Heart right ventricle (tissue), 16 donors: ENCODE measurements at regions not wholly inside any gene's neighbourhood (a gene's known extent, or its start where the extent isn't known, plus 50 kb on each side); places are given as distances from the start of the nearest gene placed in this dataset.
A peak's percentile ranks its signal among the peaks of the same experiment; 100 is the strongest.

ENCODE experiments used
- ATAC-seq, 8 donors: fragments of 200-7000 bp; cut with Tn5 transposase; one replicate each; pipeline ENCODE4 v1.9.1; 2020; ENCODE audit warnings: mild to moderate bottlenecking in 8 of 8, moderate library complexity in 8 of 8, moderate number of reproducible peaks in 1 of 8
- DNase-seq, 2 donors: peaks; one replicate each; pipeline ENCODE4 v3.0.0-alpha.2; 2020
- H3K27ac ChIP-seq, 10 donors: fragments of 200-600 bp; sonication (generic) in 2 of 10; one replicate each; pipeline versions ENCODE4 v1.5.0 to v1.8.0; 2020 to 2022; ENCODE audit warnings: mild to moderate bottlenecking in 3 of 10
- H3K27me3 ChIP-seq, 7 donors: fragments of 200-600 bp; one replicate each; pipeline ENCODE4 v1.8.0; 2021 to 2022; ENCODE audit warnings: mild to moderate bottlenecking in 2 of 7
- H3K36me3 ChIP-seq, 9 donors: fragments of 200-600 bp; sonication (generic) in 1 of 9; one replicate each; pipeline versions ENCODE4 v1.5.0 to v1.8.0; 2020 to 2022; ENCODE audit warnings: mild to moderate bottlenecking in 2 of 9
- H3K4me1 ChIP-seq, 9 donors: fragments of 200-600 bp; sonication (generic) in 1 of 9; one replicate each; pipeline versions ENCODE4 v1.5.0 to v1.8.0; 2020 to 2022; ENCODE audit warnings: mild to moderate bottlenecking in 4 of 9
- H3K4me3 ChIP-seq, 10 donors: fragments of 200-600 bp; sonication (generic) in 2 of 10; one replicate each; pipeline versions ENCODE4 v1.5.0 to v1.8.0; 2020 to 2022; ENCODE audit warnings: mild to moderate bottlenecking in 7 of 10, moderate library complexity in 2 of 10
- H3K9me3 ChIP-seq, 11 donors: fragments of 200-600 bp in 10 of 11; sonication (generic) in 2 of 11; one replicate each; pipeline versions ENCODE4 v1.5.0 to v1.8.0; 2013 to 2022; ENCODE audit warnings: mild to moderate bottlenecking in 2 of 11, control low read depth in 1 of 11, moderate library complexity in 1 of 11
- CTCF ChIP-seq, 9 donors: fragments of 200-600 bp; sonication (generic) in 2 of 9; IDR thresholded peaks; one replicate each; pipeline versions ENCODE4 v1.5.0 to v1.8.0; 2021 to 2022; ENCODE audit warnings: antibody characterized with exemption in 9 of 9, mild to moderate bottlenecking in 5 of 9, moderate library complexity in 1 of 9
- WGBS, 2 donors: extraction: QIAGEN DNeasy Blood & Tissue Kit; methylation state at CpG; one replicate each; pipeline ENCODE4 v1.1.7; 2013; ENCODE audit warnings: inconsistent platforms in 1 of 2; 5-methylcytosine and 5-hydroxymethylcytosine counted together
- intact Hi-C, 10 donors: fragments of 100-400 bp; cut with DNase I; formaldehyde crosslinking; loops; one replicate each; pipeline versions ENCODE4 v1.11.1 to v1.14.2; 2022
- donor health status: Arrhythmogenic right ventricular cardiomyopathy.
- donor health status: ischemic (EF 13 %, LVEDD 7.1; RV severe dilation, severe dysfunction).
- donor health status: healthy with polysubstance abuse.
- donor health status: DM: no; HTN: yes; CAD: no.
- donor health status: DM: no; HTN: no; CAD: no.
- donor health status: ischemic (EF 25% LVEDD 6.9; RV normal size, moderate dysfunction).
- donor health status: ischemic (EF 25% LVEDD 5.7; RV mildly dilated, moderate dysfunction).
- donor health status: healthy.
- donor health status: DM: yes; HTN: yes; CAD: no.
- donor health status: Ischemic cardiomyopathy.
- donor health status: ischemic (EF 35%, LVEDD 5.7; RV mildly dilated, moderate dysfunction).
- donor health status: nonischemic (EF 11% LVEDD 7.7; RV severe dilation, severe dysfunction).
- donor health status: DM: yes; HTN: yes; CAD: no.
- donor health status: PGD.
- donor health status: ischemic (EF 29% LVEDD 5.4; RV normal size, mild dysfunction).
- donor health status: nonischemic (EF 23%, LVEDD 6.1; RV moderate dilation, normal function).

GRCh38 chr9:109619310-109619709 lies 121.2 kb upstream of the PTPN3 start:
- ATAC-seq (no peak), DNase-seq (no peak)
- Histone ChIP-seq H3K27me3 (no peaks in the 10 kb centered on the region), H3K36me3 (no peaks in the 10 kb centered on the region), H3K4me1 (peaks cover 0 to 5% (median 0%) of the 10 kb centered on the region in 9 donors), H3K27ac (no peak overlapping the region), H3K9me3 (peaks cover 0 to 9% (median 4%) of the 10 kb centered on the region in 11 donors), H3K4me3 (no peak overlapping the region)
- WGBS, 2 donors: 72 to 79% methylated on average over 3 of the region's 3 CpGs
- TF ChIP-seq CTCF (IDR thresholded peaks at IDR 0.05): no peak
- intact Hi-C loops: no loop called here

- no peaks in the 10 kb centered on the region for H3K27me3 ChIP-seq
- no peak overlapping the region for H3K27ac ChIP-seq
- intact Hi-C loops: no loop called here
- no peaks in the 10 kb centered on the region for H3K36me3 ChIP-seq
- no peak for TF ChIP-seq CTCF (IDR thresholded peaks at IDR 0.05)
- H3K4me1 ChIP-seq: peaks cover 0 to 22% (median 3%) of the 10 kb centered on the region in 9 donors
- 36 to 45% methylated on average over 3 of the region's 3 CpGs for WGBS, 2 donors
- no peak overlapping the region for H3K4me3 ChIP-seq
- ATAC-seq: peak in 3 of 8 donors; percentile 52 to 80 (median 61)
- H3K9me3 ChIP-seq: no peaks in the 10 kb centered on the region
- DNase-seq: no peak
Observed at GRCh38 chr9:109624143-109624542, 126.0 kb upstream of the PTPN3 start.

- ATAC-seq (peak in 1 of 8 donors; percentile 47), DNase-seq (no peak)
- no peaks in the 10 kb centered on the region for H3K9me3 ChIP-seq
- no peaks in the 10 kb centered on the region for H3K36me3 ChIP-seq
- peaks cover 0 to 22% (median 3%) of the 10 kb centered on the region in 9 donors for H3K4me1 ChIP-seq
- H3K27ac ChIP-seq: no peak overlapping the region
- no peak overlapping the region for H3K4me3 ChIP-seq
- H3K27me3 ChIP-seq: no peaks in the 10 kb centered on the region
- intact Hi-C loops: no loop called here
- 60 to 62% methylated on average over 1 of the region's 1 CpG for WGBS, 2 donors
- TF ChIP-seq CTCF (IDR thresholded peaks at IDR 0.05): no peak
Observed at GRCh38 chr9:109624896-109625295, 126.8 kb upstream of the PTPN3 start.

- peak in 5 of 9 donors; percentile 9 to 35 (median 26) for TF ChIP-seq CTCF (IDR thresholded peaks at IDR 0.05)
- Histone ChIP-seq H3K27ac (no peak overlapping the region), H3K9me3 (no peaks in the 10 kb centered on the region), H3K36me3 (no peaks in the 10 kb centered on the region), H3K27me3 (no peaks in the 10 kb centered on the region), H3K4me1 (peaks cover 0 to 22% (median 3%) of the 10 kb centered on the region in 9 donors), H3K4me3 (no peak overlapping the region)
- intact Hi-C loops: no loop called here
- DNase-seq (peak; percentile 26 to 33), ATAC-seq (peak; percentile 65 to 95 (median 82))
- WGBS, 2 donors: 40 to 48% methylated on average over 4 of the region's 4 CpGs
Observed at GRCh38 chr9:109627042-109627441, 128.9 kb upstream of the PTPN3 start.
